Transverse colon (tissue), 4 donors: ENCODE measurements at regions not wholly inside any gene's neighbourhood (a gene's known extent, or its start where the extent isn't known, plus 50 kb on each side); places are given as distances from the start of the nearest gene placed in this dataset.

Experiments
- CTCF ChIP-seq, 5 experiments: fragments of 200-600 bp in 3 of 5; fragments of 450-650 bp in 2 of 5; sonication (generic) in 3 of 5; IDR thresholded peaks; 1 replicate in 2 of 5; 2 replicates in 3 of 5; pipeline ENCODE4 v1.5.1; 2016 to 2017; ENCODE audit warnings: antibody characterized with exemption in 5 of 5, inconsistent platforms in 3 of 5, mild to moderate bottlenecking in 2 of 5, moderate library complexity in 1 of 5
- POLR2A ChIP-seq: fragments of 450-650 bp; IDR thresholded peaks from one replicate; pipeline ENCODE4 v1.6.1; 2016; ENCODE audit warnings: antibody characterized with exemption, mild to moderate bottlenecking, moderate library complexity
- POLR2AphosphoS5 ChIP-seq, 3 donors: sonication (generic); formaldehyde crosslinking; IDR thresholded peaks; one replicate each; pipeline ENCODE4 v1.6.1; 2016; ENCODE audit warnings: antibody characterized with exemption in 3 of 3

DNA sequence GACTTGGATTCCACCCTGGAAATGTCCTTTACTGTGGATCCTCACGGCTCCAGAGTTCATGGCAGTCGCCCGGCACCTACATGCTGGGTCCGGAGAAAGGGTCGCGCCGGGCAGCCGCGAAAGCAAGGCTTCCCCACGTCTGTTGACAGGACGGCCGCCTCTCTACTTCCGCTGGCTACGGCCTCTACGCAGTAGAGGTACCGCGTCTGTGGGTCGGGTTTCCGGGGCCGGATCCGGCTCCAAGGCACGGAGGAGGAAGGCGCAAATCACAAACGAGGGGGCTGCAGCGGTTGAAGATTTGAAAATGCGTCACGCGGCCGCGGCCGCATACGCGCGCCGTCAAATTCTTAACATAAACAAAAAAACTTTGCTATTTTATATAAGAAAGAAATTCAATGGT, 649.6 kb downstream of the REEP3 start:
- TF ChIP-seq POLR2A (no peak), CTCF (IDR thresholded peaks at IDR 0.05) (no peak), POLR2AphosphoS5 (IDR thresholded peaks at IDR 0.05) (no peak)
